ENCODE measurements at regions not wholly inside any gene's neighbourhood (a gene's known extent, or its start where the extent isn't known, plus 50 kb on each side); places are given as distances from the start of the nearest gene placed in this dataset.

DNA sequence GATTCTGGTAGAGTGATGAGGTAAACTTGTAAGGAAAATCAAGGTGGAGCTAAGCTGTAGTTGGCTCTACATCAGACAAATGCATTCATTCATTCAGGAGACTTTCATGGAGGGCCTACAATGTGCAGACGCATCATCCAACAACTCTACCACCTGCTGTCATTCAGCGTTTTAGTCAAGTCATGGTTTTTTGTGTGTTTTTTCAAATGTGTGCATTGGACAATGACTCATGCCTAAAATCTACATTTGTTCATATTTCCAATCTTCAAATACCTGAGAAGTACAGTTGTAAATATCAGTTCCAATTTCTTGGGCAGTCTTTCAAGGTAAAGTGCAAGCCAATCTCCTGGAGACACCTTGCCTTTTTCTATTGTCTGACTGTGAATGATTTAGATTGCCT, 108.0 kb upstream of the LGALSL start:
- Histone ChIP-seq H3K4me1 (ENCODE audit: control insufficient read depth in 5 of 5, insufficient read depth in 5 of 5, low read length in 5 of 5) (peaks cover 0 to 8% (median 0%) of the 10 kb centered on the region in 5 donors), H3K9ac (ENCODE audit: insufficient read depth in 1 of 2, low read length in 2 of 2) (no peak overlapping the region), H3K4me3 (no peak overlapping the region), H3K9me3 (ENCODE audit: control insufficient read depth in 4 of 4, insufficient read depth in 3 of 4, low read length in 3 of 4) (no peaks in the 10 kb centered on the region), H3K27ac (ENCODE audit: low read depth in 1 of 2, low read length in 1 of 2) (no peak overlapping the region), H3K27me3 (ENCODE audit: control insufficient read depth in 3 of 3, insufficient read depth in 3 of 3, low read length in 2 of 3) (no peaks in the 10 kb centered on the region), H3K36me3 (ENCODE audit: control insufficient read depth in 4 of 4, insufficient read depth in 4 of 4, low read length in 4 of 4) (no peaks in the 10 kb centered on the region)
- DNase-seq (no peak), ATAC-seq (ENCODE audit: insufficient read depth, low FRiP score) (no peak)
- whole genome bisulfite sequencing, 2 donors: 96 to 98% methylated on average over 2 of the region's 2 CpGs
- TF ChIP-seq, protein P1, sequence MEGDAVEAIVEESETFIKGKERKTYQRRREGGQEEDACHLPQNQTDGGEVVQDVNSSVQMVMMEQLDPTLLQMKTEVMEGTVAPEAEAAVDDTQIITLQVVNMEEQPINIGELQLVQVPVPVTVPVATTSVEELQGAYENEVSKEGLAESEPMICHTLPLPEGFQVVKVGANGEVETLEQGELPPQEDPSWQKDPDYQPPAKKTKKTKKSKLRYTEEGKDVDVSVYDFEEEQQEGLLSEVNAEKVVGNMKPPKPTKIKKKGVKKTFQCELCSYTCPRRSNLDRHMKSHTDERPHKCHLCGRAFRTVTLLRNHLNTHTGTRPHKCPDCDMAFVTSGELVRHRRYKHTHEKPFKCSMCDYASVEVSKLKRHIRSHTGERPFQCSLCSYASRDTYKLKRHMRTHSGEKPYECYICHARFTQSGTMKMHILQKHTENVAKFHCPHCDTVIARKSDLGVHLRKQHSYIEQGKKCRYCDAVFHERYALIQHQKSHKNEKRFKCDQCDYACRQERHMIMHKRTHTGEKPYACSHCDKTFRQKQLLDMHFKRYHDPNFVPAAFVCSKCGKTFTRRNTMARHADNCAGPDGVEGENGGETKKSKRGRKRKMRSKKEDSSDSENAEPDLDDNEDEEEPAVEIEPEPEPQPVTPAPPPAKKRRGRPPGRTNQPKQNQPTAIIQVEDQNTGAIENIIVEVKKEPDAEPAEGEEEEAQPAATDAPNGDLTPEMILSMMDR (IDR thresholded peaks at IDR 0.05; ENCODE audit: control extremely low read depth, extremely low read depth): no peak

DNA sequence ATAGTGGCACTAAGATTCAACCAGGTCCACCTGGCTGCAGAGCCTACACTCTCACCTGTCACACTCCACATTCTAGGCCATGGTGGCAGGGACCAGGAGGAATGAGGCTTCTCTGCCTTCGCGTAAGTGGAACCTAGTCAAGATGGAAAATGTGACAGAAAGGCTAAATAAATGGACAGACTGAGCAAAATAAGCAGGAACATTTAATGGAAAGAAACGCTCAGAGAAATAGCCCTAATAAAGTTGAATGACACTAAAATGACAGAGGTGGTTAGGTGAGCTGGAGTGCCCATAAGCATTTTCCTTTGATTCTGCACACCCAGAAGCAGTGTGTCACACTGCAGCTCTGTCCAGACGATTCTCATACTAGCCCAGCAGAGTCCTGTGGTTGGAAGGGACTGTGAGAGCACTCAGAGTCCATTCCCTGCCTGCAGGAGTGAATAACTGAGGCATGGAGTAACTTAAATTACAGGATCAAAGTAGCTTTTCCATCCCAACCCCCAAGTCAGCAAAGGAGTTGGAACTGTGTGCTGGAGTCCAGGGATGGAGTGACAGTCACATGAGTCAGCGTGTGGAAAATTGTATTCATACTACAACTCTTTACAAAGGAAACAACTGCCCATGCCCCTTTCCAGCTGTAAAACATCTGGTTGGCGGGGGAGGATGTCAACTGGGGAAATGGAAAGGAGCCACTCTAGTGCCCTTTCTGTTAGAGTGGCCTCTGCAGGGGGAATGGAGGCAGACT, 105.4 kb upstream of the LGALSL start:
- WGBS, 2 donors: 82 to 85% methylated on average over 6 of the region's 6 CpGs
- H3K4me3 ChIP-seq: no peak overlapping the region
- H3K27me3 ChIP-seq (ENCODE audit: control insufficient read depth in 3 of 3, insufficient read depth in 3 of 3, low read length in 2 of 3): no peaks in the 10 kb centered on the region
- peaks cover 0 to 8% (median 0%) of the 10 kb centered on the region in 5 donors for H3K4me1 ChIP-seq (ENCODE audit: control insufficient read depth in 5 of 5, insufficient read depth in 5 of 5, low read length in 5 of 5)
- ATAC-seq (ENCODE audit: insufficient read depth, low FRiP score) (no peak), DNase-seq (peak in 2 of 3 donors; percentile 50)
- no peak overlapping the region for H3K27ac ChIP-seq (ENCODE audit: low read depth in 1 of 2, low read length in 1 of 2)
- H3K36me3 ChIP-seq (ENCODE audit: control insufficient read depth in 4 of 4, insufficient read depth in 4 of 4, low read length in 4 of 4): no peaks in the 10 kb centered on the region
- TF ChIP-seq, protein P1 (IDR thresholded peaks at IDR 0.05; ENCODE audit: control extremely low read depth, extremely low read depth): no peak
- no peaks in the 10 kb centered on the region for H3K9me3 ChIP-seq (ENCODE audit: control insufficient read depth in 4 of 4, insufficient read depth in 3 of 4, low read length in 3 of 4)
- no peak overlapping the region for H3K9ac ChIP-seq (ENCODE audit: insufficient read depth in 1 of 2, low read length in 2 of 2)

DNA sequence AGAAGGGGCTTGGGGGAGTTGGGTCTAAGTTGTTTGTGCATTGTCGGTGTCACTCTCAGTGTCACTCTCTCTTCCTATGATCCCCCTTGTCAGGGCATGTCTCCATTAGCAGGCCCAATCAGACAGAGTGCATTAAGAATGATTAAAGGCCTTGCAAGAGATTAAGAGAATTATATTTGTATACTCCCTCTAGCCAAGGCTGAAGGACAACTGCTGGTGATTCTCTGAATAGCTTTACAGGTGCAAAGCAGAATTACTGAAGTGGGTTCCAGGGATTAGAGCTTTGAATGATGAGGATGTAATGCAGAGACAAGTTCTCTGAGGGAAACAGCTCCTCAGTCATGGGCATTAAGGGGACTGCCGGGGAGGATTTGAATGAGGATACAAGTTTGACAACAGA, 104.8 kb upstream of the LGALSL start:
- Histone ChIP-seq H3K4me3 (no peak overlapping the region), H3K27ac (ENCODE audit: low read depth in 1 of 2, low read length in 1 of 2) (no peak overlapping the region), H3K4me1 (ENCODE audit: control insufficient read depth in 5 of 5, insufficient read depth in 5 of 5, low read length in 5 of 5) (peaks cover 0 to 8% (median 0%) of the 10 kb centered on the region in 5 donors), H3K36me3 (ENCODE audit: control insufficient read depth in 4 of 4, insufficient read depth in 4 of 4, low read length in 4 of 4) (no peaks in the 10 kb centered on the region), H3K27me3 (ENCODE audit: control insufficient read depth in 3 of 3, insufficient read depth in 3 of 3, low read length in 2 of 3) (no peaks in the 10 kb centered on the region), H3K9ac (ENCODE audit: insufficient read depth in 1 of 2, low read length in 2 of 2) (no peak overlapping the region), H3K9me3 (ENCODE audit: control insufficient read depth in 4 of 4, insufficient read depth in 3 of 4, low read length in 3 of 4) (no peaks in the 10 kb centered on the region)
- no peak for ATAC-seq (ENCODE audit: insufficient read depth, low FRiP score)
- 88 to 93% methylated on average over 2 of the region's 2 CpGs for WGBS, 2 donors
- TF ChIP-seq, protein P1 (IDR thresholded peaks at IDR 0.05; ENCODE audit: control extremely low read depth, extremely low read depth): no peak
- no peak for DNase-seq

DNA sequence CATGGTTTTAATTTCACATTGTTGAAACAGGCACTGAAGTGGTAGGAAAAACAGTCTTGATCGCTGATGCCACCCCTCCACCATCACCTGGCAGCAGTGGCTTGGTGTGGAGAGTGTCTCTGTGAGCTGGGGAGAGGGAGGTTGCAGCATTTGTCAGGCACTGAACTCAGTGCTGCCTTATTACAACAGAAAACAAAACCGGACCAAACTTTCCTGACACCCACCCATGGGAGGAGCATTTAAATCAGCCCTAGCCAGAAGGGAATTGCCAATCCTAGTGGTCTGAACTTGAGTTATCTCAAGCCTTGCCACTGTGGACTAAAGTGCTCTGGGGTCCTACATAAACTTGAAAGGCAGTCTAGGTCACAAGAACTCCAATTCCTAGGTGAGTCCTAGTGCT, 103.0 kb upstream of the LGALSL start:
- TF ChIP-seq, protein P1 (IDR thresholded peaks at IDR 0.05; ENCODE audit: control extremely low read depth, extremely low read depth): no peak
- H3K9ac ChIP-seq (ENCODE audit: insufficient read depth in 1 of 2, low read length in 2 of 2): no peak overlapping the region
- no peak for DNase-seq
- H3K27me3 ChIP-seq (ENCODE audit: control insufficient read depth in 3 of 3, insufficient read depth in 3 of 3, low read length in 2 of 3): no peaks in the 10 kb centered on the region
- peaks cover 0 to 8% (median 0%) of the 10 kb centered on the region in 5 donors for H3K4me1 ChIP-seq (ENCODE audit: control insufficient read depth in 5 of 5, insufficient read depth in 5 of 5, low read length in 5 of 5)
- no peak for ATAC-seq (ENCODE audit: insufficient read depth, low FRiP score)
- H3K36me3 ChIP-seq (ENCODE audit: control insufficient read depth in 4 of 4, insufficient read depth in 4 of 4, low read length in 4 of 4): no peaks in the 10 kb centered on the region
- H3K9me3 ChIP-seq (ENCODE audit: control insufficient read depth in 4 of 4, insufficient read depth in 3 of 4, low read length in 3 of 4): no peaks in the 10 kb centered on the region
- no peak overlapping the region for H3K27ac ChIP-seq (ENCODE audit: low read depth in 1 of 2, low read length in 1 of 2)
- no peak overlapping the region for H3K4me3 ChIP-seq
- WGBS, 2 donors: 71 to 83% methylated on average over 2 of the region's 2 CpGs
